Liver (tissue), 7 donors: ENCODE measurements at regions not wholly inside any gene's neighbourhood (a gene's known extent, or its start where the extent isn't known, plus 50 kb on each side); places are given as distances from the start of the nearest gene placed in this dataset.

Experiments used
- DNase-seq: peaks from one replicate; pipeline ENCODE4 v3.0.0-alpha.2; 2017; ENCODE audit warnings: low spot score
- H3K27ac ChIP-seq, 2 donors: one replicate each; pipeline ENCODE4 v1.7.0; 2013; ENCODE audit warnings: inconsistent platforms in 2 of 2, low read length in 2 of 2, control low read depth in 1 of 2, low read depth in 1 of 2, mild to moderate bottlenecking in 1 of 2
- H3K27me3 ChIP-seq, 4 donors: one replicate each; pipeline versions ENCODE4 v1.6.1 to v1.7.0; 2013; ENCODE audit warnings: low read length in 3 of 4, inconsistent platforms in 1 of 4, mild to moderate bottlenecking in 1 of 4, moderate library complexity in 1 of 4; ENCODE audit not compliant: control insufficient read depth in 4 of 4, insufficient read depth in 4 of 4
- H3K36me3 ChIP-seq, 4 donors: one replicate each; pipeline versions ENCODE4 v1.6.1 to v1.7.0; 2013; ENCODE audit warnings: low read length in 3 of 4, mild to moderate bottlenecking in 3 of 4, low read depth in 1 of 4, moderate library complexity in 1 of 4; ENCODE audit not compliant: control insufficient read depth in 4 of 4, insufficient read depth in 3 of 4
- H3K4me1 ChIP-seq, 4 donors: one replicate each; pipeline versions ENCODE4 v1.6.1 to v1.7.0; 2013; ENCODE audit warnings: low read length in 3 of 4, mild to moderate bottlenecking in 3 of 4, moderate library complexity in 1 of 4; ENCODE audit not compliant: control insufficient read depth in 4 of 4, insufficient read depth in 4 of 4
- H3K4me3 ChIP-seq, 3 donors: one replicate each; pipeline versions ENCODE4 v1.6.1 to v1.7.0; 2013; ENCODE audit warnings: low read length in 3 of 3, control low read depth in 1 of 3, low read depth in 1 of 3, mild to moderate bottlenecking in 1 of 3
- H3K9ac ChIP-seq, 2 donors: one replicate each; pipeline ENCODE4 v1.7.0; 2013; ENCODE audit warnings: low read length in 2 of 2, mild to moderate bottlenecking in 2 of 2, moderate library complexity in 2 of 2, control low read depth in 1 of 2, low read depth in 1 of 2
- H3K9me3 ChIP-seq, 4 donors: one replicate each; pipeline versions ENCODE4 v1.6.1 to v1.7.0; 2013; ENCODE audit warnings: low read length in 3 of 4; ENCODE audit not compliant: control insufficient read depth in 4 of 4
- ATF3 ChIP-seq: IDR thresholded peaks from 2 replicates; pipeline ENCODE4 v1.6.1; 2016; ENCODE audit warnings: antibody characterized with exemption
- EGR1 ChIP-seq, 2 donors: IDR thresholded peaks; 2 replicates each; pipeline ENCODE4 v1.6.1; 2016 to 2018; ENCODE audit warnings: antibody characterized with exemption in 2 of 2, low read depth in 2 of 2
- FOXA2 ChIP-seq: IDR thresholded peaks from 2 replicates; pipeline ENCODE4 v1.6.1; 2016; ENCODE audit warnings: antibody characterized with exemption
- GABPA ChIP-seq, 2 donors: IDR thresholded peaks in 1 of 2; conservative IDR thresholded peaks in 1 of 2; 2 replicates each; pipeline ENCODE4 v1.6.1; 2016; ENCODE audit warnings: antibody characterized with exemption in 2 of 2, mild to moderate bottlenecking in 1 of 2, moderate library complexity in 1 of 2
- HNF4A ChIP-seq, 2 donors: conservative IDR thresholded peaks; 2 replicates each; pipeline ENCODE4 v1.6.1; 2016; ENCODE audit warnings: antibody characterized with exemption in 2 of 2, mild to moderate bottlenecking in 2 of 2
- HNF4G ChIP-seq: IDR thresholded peaks from 2 replicates; pipeline ENCODE4 v1.6.1; 2016; ENCODE audit warnings: antibody characterized with exemption
- JUND ChIP-seq, 2 donors: IDR thresholded peaks; 2 replicates each; pipeline ENCODE4 v1.6.1; 2016; ENCODE audit warnings: antibody characterized with exemption in 2 of 2
- NR2F2 ChIP-seq: IDR thresholded peaks from 2 replicates; pipeline ENCODE4 v1.6.1; 2016; ENCODE audit warnings: antibody characterized with exemption
- RAD21 ChIP-seq, 2 donors: IDR thresholded peaks; 2 replicates each; pipeline ENCODE4 v1.6.1; 2016; ENCODE audit warnings: antibody characterized with exemption in 2 of 2, mild to moderate bottlenecking in 2 of 2
- RXRA ChIP-seq, 2 donors: IDR thresholded peaks; 2 replicates each; pipeline ENCODE4 v1.6.1; 2017 to 2018; ENCODE audit warnings: antibody characterized with exemption in 2 of 2, mild to moderate bottlenecking in 1 of 2
- SP1 ChIP-seq: IDR thresholded peaks from 2 replicates; pipeline ENCODE4 v1.6.1; 2018; ENCODE audit warnings: antibody characterized with exemption, mild to moderate bottlenecking
- TAF1 ChIP-seq: conservative IDR thresholded peaks from 2 replicates; pipeline ENCODE4 v1.6.1; 2016; ENCODE audit warnings: antibody characterized with exemption, mild to moderate bottlenecking
- YY1 ChIP-seq: IDR thresholded peaks from 2 replicates; pipeline ENCODE4 v1.6.1; 2016; ENCODE audit warnings: antibody characterized with exemption, mild to moderate bottlenecking
- ZBTB33 ChIP-seq: IDR thresholded peaks from 2 replicates; pipeline ENCODE4 v1.6.1; 2016; ENCODE audit warnings: antibody characterized with exemption
- WGBS: extraction: QIAGEN DNeasy Blood & Tissue Kit; methylation state at CpG from one replicate; pipeline ENCODE4 v1.1.7; 2013; 5-methylcytosine and 5-hydroxymethylcytosine counted together
- TF ChIP-seq, protein P1 (sequence below): IDR thresholded peaks from 2 replicates; pipeline ENCODE4 v1.6.1; 2016; ENCODE audit warnings: antibody characterized with exemption
- TF ChIP-seq, protein P2 (sequence below): IDR thresholded peaks from 2 replicates; pipeline ENCODE4 v1.6.1; 2016; ENCODE audit warnings: antibody characterized with exemption, mild to moderate bottlenecking
- donor health status: healthy.
- donor health status: healthy.
- donor health status: healthy.
- donor health status: healthy.

- no peaks in the 10 kb centered on the region for H3K4me1 ChIP-seq
- DNase-seq: no peak
- H3K27me3 ChIP-seq: no peaks in the 10 kb centered on the region
- WGBS: 84% methylated on average over 1 of the region's 1 CpG
- no peak overlapping the region for H3K27ac ChIP-seq
- H3K9ac ChIP-seq: no peak overlapping the region
- H3K4me3 ChIP-seq: no peak overlapping the region
- TF ChIP-seq HNF4A (conservative IDR thresholded peaks at IDR 0.05) (no peak), RAD21 (IDR thresholded peaks at IDR 0.05) (no peak), HNF4G (no peak), ATF3 (no peak), RXRA (IDR thresholded peaks at IDR 0.05) (no peak), NR2F2 (no peak), YY1 (no peak), TAF1 (no peak)
- TF ChIP-seq, protein P1, sequence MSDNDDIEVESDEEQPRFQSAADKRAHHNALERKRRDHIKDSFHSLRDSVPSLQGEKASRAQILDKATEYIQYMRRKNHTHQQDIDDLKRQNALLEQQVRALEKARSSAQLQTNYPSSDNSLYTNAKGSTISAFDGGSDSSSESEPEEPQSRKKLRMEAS: no peak
- TF ChIP-seq, protein P2, sequence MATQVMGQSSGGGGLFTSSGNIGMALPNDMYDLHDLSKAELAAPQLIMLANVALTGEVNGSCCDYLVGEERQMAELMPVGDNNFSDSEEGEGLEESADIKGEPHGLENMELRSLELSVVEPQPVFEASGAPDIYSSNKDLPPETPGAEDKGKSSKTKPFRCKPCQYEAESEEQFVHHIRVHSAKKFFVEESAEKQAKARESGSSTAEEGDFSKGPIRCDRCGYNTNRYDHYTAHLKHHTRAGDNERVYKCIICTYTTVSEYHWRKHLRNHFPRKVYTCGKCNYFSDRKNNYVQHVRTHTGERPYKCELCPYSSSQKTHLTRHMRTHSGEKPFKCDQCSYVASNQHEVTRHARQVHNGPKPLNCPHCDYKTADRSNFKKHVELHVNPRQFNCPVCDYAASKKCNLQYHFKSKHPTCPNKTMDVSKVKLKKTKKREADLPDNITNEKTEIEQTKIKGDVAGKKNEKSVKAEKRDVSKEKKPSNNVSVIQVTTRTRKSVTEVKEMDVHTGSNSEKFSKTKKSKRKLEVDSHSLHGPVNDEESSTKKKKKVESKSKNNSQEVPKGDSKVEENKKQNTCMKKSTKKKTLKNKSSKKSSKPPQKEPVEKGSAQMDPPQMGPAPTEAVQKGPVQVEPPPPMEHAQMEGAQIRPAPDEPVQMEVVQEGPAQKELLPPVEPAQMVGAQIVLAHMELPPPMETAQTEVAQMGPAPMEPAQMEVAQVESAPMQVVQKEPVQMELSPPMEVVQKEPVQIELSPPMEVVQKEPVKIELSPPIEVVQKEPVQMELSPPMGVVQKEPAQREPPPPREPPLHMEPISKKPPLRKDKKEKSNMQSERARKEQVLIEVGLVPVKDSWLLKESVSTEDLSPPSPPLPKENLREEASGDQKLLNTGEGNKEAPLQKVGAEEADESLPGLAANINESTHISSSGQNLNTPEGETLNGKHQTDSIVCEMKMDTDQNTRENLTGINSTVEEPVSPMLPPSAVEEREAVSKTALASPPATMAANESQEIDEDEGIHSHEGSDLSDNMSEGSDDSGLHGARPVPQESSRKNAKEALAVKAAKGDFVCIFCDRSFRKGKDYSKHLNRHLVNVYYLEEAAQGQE: no peak
- H3K36me3 ChIP-seq: no peaks in the 10 kb centered on the region
- H3K9me3 ChIP-seq: no peaks in the 10 kb centered on the region
These were observed 69.1 kb upstream of the PCSK1 start for GRCh38 chr5:96501991-96502646.

GRCh38 chr5:96503501-96504236, 70.6 kb upstream of the PCSK1 start:
- no peaks in the 10 kb centered on the region for H3K36me3 ChIP-seq
- H3K27me3 ChIP-seq: no peaks in the 10 kb centered on the region
- no peak overlapping the region for H3K27ac ChIP-seq
- H3K9me3 ChIP-seq: no peaks in the 10 kb centered on the region
- no peak for TF ChIP-seq SP1
- no peak for TF ChIP-seq NR2F2
- H3K9ac ChIP-seq: no peak overlapping the region
- H3K4me1 ChIP-seq: no peaks in the 10 kb centered on the region
- no peak overlapping the region for H3K4me3 ChIP-seq
- WGBS: 90% methylated on average over 15 of the region's 15 CpGs
- no peak for DNase-seq

GRCh38 chr5:96506376-96506775, 73.3 kb upstream of the PCSK1 start:
- no peaks in the 10 kb centered on the region for H3K27me3 ChIP-seq
- no peak for DNase-seq
- no peak overlapping the region for H3K4me3 ChIP-seq
- H3K36me3 ChIP-seq: no peaks in the 10 kb centered on the region
- TF ChIP-seq HNF4G (no peak), ZBTB33 (no peak), EGR1 (IDR thresholded peaks at IDR 0.05; ENCODE audit: low read depth in 2 of 2) (no peak), TAF1 (no peak), FOXA2 (no peak), YY1 (no peak), ATF3 (no peak), GABPA (IDR thresholded peaks at IDR 0.05 in 1 of 2, conservative IDR thresholded peaks at IDR 0.05 in 1 of 2) (no peak), JUND (IDR thresholded peaks at IDR 0.05) (no peak)
- TF ChIP-seq, protein P2: no peak
- TF ChIP-seq, protein P1: no peak
- H3K4me1 ChIP-seq: no peaks in the 10 kb centered on the region
- no peak overlapping the region for H3K27ac ChIP-seq
- no peak overlapping the region for H3K9ac ChIP-seq
- no peaks in the 10 kb centered on the region for H3K9me3 ChIP-seq
- WGBS: 95% methylated on average over 1 of the region's 1 CpG
